ENCODE measurements at regions not wholly inside any gene's neighbourhood (a gene's known extent, or its start where the extent isn't known, plus 50 kb on each side); places are given as distances from the start of the nearest gene placed in this dataset.

DNA sequence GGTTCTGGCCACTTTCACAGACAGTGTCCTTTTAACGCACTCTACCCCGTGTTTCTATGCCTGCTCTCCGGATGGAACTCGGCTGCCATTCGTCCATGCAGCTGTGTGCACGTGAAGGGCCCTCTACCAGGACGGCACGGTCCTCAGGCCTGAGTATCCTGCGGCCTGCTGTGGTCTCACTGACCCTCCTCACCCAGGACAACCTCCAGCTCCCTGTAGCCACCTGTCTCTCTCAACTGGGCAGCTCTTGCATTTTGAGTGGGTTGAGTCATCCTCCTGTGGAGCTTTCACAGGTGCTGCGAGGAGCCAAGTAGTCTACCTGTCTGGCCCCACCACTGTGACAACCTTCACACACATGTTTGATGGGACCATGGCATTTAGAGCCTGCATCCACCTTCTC lies 321.7 kb upstream of the TSHZ3 start:
- DNase-seq = no peak

DNA sequence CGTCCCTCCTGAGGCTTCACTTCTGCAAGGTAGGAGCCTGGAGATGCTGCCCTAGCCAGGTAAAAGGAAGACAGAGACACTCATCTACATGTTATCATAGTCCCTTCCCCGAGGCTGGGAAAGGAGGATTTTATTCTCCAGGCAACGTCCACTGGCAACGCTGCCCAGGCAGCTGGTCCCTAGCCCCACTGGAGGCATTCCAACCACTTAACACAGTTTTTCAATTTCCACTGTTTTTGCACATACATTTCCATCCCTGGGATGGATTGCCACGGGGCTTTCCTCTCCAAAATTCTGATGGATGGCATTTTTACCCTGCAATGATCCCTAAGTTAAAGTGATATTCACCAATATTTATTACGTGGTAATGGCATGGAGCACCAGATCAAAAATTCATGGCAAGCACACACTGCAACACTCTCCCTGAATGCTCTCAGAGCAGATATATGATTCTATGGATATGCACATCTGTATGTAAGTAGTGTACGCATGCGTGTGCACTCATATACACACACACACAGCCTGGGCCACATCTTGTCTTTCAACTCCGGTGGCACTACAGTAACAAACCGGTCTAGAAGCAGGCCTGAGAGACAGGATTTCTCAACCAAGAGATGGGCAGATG lies 322.3 kb upstream of the TSHZ3 start:
- DNase-seq = no peak

DNA sequence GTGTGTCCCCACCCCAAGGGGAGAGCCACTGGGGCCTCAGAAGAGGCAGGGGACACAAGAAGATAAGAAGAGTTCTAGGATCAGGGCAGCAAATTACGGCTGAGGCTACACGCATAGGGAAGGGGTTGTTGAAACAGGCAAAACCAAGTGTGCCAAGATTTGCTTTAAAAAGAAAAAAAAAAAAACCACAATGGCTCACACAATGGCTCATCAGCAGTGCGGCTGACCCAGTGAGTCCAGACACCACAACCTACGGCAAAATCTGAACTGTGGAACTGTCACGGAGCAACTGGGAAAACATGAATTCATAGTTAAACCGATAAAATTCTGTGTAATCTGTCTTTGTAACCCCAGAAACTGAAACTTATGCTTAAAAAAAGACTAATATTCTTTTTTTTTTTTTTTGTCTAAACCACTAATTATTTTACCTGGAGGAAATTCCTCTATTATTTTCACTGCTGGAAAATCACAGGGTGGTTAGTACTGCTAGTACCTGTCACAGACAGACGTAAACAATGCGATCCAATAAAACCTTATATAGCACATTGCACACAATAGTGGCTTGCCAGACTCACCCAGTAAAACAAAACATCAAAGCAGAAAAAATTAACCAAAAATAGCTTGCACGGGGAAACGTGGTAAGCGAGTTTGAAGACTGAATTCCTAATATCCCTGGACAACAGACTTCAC lies 325.4 kb upstream of the TSHZ3 start:
- no peak for DNase-seq

DNA sequence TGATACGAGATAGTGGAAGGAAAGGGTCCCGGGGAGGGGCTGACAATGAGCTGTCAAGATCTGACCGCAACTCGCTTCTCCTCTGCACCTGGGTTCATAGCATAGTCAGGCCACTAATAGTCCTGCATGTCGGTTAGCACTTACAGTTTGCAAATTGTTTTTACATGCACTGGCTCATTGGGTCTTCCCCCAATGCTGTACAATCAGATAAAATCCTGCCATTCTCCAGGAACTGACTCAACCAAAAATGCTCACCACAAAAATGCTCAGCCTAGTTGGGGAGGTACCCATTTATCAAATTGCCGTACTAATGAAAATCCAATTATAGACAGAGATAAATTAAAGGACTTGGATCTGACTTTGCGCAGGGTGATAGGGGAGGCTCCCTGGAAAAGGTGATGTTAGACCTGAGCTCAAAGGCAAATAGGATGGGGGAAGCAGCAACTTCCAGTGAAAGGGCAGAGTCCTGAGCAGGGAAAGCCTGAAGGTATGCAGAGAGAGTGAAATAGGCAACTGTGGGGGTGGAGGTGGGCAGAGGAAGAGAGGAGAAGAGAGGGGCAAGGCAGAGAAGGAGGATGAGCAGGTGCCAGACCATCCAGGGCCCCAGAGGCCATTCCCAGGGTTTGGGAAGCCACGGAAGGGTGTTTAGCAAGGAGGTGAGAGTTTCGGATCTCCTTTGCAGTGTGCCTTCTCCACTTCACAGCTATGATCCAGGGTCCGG lies 326.1 kb upstream of the TSHZ3 start:
- DNase-seq = no peak

DNA sequence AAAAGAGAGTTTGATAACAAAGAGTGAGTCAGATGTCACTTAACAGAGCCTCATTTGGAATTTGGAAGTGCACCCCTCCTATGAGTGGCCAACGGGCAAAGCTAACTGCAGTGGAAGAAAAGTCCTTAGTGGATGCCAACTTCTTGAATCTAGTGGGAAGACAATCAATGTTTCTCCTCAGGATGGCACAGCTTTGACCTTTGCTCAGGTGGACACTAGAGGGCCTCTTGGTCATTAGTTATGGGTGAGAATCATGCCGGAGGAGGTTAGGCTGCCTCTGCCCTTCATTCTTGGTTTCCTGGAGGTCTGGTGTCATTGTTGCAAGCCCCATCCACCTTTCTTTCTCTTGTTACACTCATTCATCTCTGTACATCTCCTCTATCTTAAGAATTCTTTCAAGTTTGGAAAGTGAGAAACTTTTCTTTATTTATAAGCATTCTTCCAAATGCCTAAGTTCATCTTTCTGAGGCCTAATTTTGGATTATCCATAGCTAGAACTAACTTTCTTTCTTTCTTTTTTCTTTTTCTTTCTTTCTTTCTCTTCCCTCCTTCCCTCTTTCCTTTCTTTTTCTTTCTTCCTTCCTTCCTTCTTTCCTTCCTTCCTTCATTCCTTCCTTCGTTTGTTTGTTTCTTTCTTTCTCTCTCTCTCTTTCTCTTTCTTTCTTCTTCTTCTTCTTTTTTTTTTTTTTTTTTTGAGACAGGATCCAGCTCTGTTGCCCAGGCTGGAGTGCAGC lies 327.2 kb upstream of the TSHZ3 start:
- DNase-seq = no peak

DNA sequence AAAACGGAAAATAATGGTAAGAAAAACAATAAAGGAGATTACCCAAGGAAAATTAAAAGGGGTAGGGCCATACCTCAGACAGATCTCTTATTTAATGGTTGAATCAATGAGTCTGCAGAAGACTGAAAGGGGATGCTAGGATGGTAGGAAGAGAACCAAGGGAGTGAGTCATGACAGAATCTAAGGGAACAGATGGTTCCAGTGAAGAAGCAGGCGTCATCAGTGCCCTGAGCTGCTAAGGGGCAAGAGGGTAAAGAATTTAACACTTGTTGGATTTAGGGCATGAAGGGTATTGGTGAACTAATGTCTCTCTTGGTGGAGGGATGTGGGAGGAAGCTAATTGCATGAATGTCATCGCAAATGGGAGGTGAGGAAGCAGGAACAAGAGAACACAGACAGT lies 329.2 kb upstream of the TSHZ3 start:
- no peak for DNase-seq

DNA sequence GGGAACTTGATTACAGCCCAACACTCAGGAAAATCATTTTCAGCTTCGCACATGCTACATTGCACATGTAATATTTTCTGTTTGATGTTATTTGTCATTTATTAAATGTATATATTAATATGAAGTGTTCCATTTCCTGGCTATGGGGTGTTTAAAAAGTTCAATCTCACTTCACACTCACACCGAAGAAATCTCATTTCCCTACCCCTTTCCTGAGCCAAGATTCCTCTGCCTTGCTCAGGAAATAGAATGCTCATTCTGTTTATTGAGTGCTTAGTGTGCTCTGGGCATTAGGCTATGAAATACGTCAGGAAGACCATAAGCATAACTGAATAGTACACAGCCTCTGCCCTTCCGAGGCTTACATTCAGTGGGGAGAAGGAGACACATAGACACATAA lies 331.9 kb upstream of the TSHZ3 start:
- DNase-seq = no peak

DNA sequence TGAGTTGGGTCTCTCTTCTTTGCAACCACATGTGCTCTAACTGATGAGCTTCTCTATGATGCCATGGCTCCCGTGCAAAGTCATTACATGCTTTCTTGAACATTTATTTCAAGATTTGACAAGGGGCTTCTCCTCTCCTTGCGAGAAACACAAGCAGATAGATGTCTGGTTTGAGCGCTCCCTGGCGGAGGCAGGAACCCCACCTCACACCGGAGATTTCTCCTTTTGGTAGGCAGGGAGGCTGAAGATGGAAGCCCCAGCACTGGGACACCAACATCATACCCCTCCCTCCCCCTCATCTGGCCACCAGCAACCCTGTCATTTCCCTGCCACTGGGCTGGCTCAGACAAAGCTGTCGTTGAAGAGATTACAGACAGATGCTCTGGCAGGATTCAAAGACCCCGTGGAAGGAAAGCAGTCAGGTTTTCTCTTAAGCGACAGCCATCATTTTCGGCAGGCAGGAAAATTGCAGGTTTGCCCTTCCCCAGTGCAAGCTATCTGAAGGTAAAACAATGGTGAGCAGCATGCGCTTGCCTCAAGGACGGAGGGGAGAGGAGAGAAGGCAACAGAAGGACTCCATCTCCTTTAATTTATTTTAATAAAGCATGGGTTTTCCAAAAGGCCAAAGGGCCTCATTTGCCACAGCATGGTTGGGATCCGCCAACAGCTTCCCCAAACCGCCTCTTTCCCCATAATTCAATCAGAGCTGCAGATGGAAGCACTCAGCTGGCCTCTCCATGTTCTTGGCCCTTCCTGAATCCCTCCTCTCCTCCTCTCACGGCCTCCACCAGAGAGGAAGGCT lies 344.1 kb upstream of the TSHZ3 start:
- no peak for DNase-seq

DNA sequence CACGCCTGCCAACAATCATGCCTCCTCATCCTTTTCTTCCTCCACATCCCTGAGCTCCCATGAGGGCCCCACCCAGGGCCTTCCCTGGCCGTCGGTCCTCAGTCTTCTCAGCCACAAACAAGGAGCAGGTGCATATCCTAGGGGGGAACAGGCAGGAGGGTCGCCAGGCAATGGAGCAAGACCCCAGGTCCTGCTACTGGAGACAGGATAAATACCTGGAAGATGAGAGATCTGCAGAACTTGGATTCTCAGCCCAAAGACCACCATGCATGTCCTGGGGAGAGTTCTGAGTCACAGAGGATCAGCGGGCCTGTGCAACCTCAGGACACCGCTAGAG lies 344.7 kb upstream of the TSHZ3 start:
- no peak for DNase-seq

DNA sequence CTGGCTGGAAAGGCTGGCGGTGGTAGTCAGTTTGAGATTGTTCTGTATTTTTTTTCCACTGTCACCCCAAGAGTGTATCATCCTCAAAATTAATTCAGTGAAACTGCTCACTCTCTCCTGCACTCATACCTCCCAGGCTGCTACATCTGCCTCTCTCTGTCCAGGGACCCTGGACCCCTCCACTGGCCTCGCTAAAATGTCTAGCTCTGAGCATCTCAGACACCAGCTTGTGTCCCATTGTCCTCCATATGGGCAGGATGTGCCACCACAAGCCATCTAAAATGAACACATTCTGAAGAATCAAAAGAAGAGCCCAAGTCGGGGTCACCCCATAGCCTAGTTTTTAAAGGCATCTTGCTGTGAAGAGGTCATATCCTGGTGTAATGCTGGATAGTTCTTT lies 345.5 kb upstream of the TSHZ3 start:
- DNase-seq = no peak

DNA sequence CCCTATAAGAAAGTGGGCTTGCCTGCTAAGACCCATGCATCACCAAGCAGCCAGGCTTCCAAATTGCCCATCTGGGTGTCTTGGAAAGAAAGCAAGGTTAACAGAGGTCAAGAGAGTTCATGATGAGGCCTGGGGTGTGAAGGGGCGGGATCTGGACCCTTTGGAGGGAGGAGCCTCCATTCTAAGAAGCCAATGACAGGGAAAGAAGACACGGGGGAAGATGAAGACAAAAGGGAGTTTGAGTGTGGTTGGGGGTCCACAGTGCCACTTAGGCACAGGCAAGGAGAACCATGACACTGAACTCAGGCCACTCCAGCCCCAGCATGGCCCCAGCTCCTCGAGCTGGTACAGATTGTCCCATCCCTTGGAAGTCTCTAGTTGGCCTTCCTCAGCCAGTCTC lies 350.2 kb upstream of the TSHZ3 start:
- DNase-seq = no peak

DNA sequence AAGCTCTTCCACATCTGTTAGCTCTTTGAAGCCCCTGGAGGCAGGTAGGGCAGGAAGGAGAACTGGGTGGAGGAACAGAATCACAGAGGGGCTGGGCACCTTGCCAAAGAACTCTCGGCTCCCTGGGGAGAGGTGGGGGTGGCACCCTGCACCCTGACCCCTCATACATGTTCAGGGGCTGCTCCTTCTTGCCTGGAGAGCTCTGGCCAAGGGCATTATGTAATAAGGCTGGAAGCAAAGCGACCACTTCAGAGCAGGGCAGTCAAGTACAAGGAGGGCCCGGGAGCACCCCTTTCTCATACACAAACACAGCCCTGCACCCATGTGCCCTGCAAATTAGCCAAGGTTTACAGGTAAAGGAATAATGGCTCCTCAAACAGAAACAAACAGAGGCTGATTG lies 351.9 kb upstream of the TSHZ3 start:
- DNase-seq = no peak

DNA sequence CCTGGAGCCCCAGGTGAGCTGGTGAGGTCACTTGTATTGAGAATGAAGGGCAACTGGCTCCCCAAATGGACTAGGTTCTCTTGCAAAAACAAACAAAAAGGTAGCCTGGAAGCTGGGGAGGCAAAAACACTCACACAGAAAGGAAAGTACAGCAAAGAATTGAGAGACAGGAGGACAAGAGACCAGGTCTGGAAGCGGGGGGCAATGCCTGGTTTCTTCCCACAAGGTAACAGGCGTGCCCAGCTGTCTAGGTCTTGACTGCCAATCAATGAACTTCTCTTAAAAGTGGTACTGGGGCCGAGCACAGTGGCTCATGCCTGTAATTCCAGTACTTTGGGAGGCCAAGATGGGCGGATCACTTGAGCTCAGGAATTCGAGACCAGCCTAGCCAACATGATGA lies 356.4 kb upstream of the TSHZ3 start:
- DNase-seq = no peak

DNA sequence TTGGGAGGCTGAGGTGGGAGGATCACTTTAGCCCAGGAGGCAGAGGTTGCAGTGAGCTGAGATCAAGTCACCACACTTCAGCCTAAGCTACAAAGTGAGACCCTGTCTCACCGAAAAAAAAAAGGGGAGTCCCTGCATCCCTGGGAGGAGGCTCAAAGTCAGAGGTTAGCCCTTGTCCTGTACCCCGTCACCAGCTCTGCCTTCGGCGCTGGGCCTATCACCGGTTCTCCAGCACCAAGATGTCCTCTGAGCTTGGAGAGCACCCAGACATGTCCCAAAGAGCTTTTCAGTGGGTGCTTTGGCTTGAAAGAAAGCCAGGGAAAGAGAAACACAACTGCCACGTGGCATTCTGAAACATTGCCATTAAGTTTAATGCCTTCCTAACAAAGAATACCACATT lies 356.9 kb upstream of the TSHZ3 start:
- no peak for DNase-seq

DNA sequence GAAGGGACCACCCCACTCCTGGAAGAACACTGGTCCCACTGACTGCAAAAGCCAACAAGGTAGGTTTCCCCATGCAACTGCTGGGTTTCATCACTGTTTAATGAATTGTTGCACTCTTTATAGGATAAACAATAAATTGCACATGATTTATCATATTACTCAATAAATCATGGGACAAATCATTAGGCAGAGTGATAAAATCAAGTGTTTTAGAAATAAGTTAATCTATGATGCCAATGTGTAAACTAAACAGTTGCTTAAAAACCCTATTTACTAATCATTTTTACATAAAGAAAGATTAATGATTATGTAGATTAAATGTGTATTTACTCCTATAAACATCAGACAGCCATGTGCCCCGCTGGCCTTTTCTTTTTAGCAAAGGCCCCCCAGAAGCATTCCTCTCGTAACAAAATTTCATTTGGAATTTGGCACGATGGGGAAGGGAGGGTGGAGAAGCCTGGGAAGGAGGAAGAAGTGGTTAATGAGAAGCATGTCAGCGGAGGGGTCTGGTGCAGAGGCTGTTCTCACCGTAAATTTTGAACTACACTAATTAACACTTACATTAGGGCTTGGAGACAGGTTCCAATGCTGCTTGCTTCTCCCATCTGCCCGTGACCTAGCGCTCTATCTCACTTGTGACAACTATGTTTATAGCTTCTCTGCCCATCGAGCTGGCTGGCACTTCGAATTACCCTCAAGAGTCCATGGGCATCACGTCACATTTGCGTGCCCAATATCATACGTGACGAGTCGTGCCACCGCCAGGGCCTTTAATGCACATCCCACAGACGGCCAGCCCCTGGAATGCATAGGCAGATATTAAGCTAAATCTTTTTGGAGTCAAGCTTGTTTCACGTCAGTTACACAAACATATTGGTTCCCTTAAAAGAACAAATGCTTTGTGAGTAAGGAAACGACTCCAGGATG lies 357.7 kb upstream of the TSHZ3 start:
- DNase-seq = no peak

DNA sequence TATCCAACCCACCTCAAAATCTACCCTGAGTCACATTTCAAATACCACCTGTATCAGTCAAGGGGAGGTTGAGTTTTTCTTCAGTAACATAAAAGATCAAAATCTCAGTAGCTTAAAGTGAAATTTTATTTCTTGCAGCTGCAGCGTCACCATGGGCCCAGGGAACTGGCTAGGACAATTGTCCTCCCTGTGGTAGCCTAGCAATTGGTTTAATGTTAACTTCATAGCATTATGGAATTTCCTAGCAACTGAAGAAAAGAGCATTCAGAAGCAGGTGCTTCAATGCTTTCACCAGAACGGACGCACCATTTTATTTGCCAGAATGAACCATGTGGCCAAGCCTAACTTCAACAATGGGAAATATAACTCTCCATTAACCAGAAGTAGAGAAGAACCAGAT lies 359.3 kb upstream of the TSHZ3 start:
- DNase-seq = no peak

DNA sequence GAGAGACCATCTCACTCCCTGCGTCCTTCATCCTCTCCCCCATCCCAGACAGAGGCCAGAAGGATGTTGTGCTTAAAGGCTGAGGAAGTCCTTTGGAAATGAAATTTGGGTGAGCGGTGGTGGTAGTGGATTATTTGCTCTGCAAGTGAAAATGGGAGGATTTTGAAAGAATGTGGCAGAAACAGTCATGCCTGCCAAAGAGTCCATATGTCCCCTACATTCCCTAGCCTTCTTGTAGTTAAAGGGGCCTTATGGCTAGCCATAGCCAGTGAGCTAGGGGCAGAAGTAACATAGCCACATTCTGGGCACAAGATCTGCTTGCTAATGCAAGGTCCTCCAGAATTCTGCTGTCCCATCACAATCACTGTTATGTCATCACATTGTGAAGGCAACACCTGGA lies 360.2 kb upstream of the TSHZ3 start:
- DNase-seq = no peak

DNA sequence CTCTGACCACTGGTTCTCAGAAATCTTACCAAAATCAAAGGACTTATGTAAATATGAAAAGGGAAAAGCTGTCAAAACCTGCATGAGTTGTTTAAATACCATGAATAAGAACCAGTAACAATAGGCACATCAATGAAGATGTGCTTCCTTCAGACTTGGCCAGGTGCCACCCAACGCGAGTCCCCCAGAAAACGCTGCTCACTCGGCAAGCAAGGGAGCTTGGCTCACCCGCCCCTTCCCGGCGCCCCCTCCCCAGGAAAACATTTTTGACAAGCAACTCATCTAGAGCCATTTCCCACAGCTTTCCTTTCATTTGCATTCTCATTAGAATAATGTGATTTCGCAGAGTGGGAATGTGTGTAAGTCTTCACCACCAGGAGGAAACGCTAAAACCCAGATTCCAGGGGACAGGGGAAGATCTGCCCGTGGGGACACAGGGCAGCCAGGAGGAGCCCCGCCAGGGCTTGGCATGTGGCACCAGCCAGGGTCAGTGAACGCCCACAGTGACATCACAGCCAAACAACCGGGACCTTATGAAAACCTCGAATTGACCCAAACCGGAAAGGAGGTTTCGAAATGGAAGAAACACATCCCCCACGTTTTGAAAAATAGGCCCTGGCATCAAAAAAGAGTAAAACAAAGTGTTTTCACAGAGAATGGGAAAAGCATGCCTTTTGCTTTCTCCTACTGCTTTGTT lies 366.2 kb upstream of the TSHZ3 start:
- no peak for DNase-seq

DNA sequence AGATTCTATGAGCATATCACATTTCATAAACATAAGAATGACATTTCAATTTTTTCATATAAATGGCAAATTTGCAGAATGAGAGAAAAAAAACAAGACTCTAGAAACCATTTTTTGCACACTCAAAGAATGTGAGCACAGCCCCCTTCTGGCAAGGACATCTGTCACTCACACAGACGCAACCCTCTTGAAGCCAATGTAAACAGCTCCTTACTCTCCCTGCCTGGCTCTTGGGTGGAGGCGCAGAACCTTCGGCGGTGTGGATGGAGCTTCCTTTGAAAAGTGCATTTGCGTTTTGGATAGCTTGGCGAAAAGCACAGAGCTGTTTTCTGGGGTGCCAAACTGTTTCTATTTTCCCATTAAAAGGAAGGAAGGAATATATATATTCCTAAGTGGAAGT lies 367.6 kb upstream of the TSHZ3 start:
- no peak for DNase-seq

DNA sequence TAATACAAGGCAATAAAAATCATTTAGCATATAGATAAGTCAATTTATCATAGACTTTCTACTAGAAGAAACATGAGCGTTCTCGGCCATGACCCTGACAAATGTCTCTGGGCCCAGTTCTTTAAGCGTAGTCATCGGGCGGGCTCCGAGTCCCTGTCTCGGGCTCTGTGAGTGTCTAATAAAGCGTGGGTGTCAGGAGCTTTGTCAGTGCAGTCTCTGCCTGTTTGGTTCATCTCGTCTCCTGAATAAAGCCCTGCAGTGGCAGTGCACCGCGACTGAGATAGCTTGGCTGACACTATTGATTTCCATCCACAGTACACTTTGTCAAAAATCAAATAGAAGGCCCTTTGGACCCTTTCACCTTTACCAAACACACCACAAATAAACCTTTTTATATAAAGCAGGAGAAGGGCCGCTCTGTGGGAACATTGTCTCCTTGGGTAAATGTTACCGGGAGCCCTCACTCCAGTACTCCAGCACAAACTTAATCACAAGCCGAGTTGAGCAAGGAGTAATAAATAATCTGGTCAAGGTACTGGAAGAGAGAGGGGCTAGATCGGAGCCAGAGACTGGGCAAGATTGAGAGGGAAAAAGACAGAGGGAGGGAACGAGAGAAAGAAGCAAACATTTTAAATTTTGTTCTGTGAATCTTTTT lies 368.2 kb upstream of the TSHZ3 start:
- no peak for DNase-seq

DNA sequence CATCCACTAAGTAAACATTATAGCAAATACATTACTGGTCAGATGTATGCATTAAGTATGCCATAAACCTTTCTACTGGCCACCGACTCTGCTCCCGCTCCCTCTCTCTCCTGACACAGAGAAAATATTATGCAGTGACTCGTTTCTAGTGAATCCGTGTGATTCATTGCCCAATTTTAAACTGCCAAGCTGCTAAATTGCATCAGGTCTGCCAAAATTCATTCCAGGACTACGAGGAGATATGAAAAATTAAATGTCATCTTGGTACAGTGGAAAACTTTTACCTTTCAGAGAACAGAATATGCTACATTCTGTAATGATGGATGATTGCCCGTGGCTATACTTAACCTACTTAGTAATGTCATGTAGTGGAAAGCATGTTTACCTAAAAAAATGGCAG lies 368.8 kb upstream of the TSHZ3 start:
- DNase-seq = no peak
